ENCODE measurements at regions not wholly inside any gene's neighbourhood (a gene's known extent, or its start where the extent isn't known, plus 50 kb on each side); places are given as distances from the start of the nearest gene placed in this dataset.
A peak's percentile ranks its signal among the peaks of the same experiment; 100 is the strongest.

DNA sequence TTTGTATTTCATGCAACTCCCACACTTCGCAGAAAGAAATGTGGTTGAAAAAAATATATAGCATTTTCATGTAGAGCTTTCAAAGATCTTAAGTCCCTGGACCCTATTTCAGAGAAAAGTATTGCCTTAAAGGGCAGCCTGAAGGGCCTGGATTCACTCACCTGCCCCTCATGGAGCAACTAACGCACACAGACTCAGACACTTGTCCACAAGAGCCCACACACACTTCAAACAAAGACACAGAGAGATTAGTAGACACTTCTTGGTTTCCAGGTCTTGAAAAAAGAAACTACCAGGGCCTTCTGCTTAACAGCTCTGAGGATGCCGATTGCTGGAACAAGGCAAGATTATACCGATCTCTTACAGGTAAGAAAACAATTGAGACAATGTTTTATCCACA is 122.2 kb downstream of the ZBTB18 start:
- TF ChIP-seq, protein P1, sequence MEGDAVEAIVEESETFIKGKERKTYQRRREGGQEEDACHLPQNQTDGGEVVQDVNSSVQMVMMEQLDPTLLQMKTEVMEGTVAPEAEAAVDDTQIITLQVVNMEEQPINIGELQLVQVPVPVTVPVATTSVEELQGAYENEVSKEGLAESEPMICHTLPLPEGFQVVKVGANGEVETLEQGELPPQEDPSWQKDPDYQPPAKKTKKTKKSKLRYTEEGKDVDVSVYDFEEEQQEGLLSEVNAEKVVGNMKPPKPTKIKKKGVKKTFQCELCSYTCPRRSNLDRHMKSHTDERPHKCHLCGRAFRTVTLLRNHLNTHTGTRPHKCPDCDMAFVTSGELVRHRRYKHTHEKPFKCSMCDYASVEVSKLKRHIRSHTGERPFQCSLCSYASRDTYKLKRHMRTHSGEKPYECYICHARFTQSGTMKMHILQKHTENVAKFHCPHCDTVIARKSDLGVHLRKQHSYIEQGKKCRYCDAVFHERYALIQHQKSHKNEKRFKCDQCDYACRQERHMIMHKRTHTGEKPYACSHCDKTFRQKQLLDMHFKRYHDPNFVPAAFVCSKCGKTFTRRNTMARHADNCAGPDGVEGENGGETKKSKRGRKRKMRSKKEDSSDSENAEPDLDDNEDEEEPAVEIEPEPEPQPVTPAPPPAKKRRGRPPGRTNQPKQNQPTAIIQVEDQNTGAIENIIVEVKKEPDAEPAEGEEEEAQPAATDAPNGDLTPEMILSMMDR (IDR thresholded peaks at IDR 0.05; ENCODE audit: insufficient read depth, low read depth, low read length): no peak
- DNase-seq (ENCODE audit: low read depth): no peak

DNA sequence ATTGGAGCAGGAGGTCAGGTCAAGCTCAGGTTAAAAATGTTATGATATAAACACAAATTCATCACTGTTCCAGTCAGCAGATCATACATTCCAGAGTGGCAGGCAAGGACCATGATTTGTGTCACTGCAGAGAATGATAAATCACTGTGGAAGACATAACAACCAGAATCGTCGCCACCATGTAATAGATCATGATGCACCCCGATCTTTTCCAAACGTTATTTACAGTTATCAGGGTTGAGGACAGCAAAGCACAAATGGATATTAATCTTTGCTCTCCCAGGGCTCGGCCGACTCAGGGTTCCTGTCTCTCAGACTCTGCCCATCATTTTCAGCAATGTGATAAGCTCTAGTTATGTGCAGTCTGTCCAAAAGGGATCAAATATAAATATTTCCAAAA is 122.7 kb downstream of the ZBTB18 start:
- no peak overlapping the region for H3K4me3 ChIP-seq (ENCODE audit: low read depth, low read length)
- DNase-seq (ENCODE audit: low read depth): no peak
- TF ChIP-seq, protein P1 (IDR thresholded peaks at IDR 0.05; ENCODE audit: insufficient read depth, low read depth, low read length): no peak

More for the DNA sequence above, 122.2 kb downstream of the ZBTB18 start:
- no peak overlapping the region for H3K4me3 ChIP-seq (ENCODE audit: low read depth, low read length)

DNA sequence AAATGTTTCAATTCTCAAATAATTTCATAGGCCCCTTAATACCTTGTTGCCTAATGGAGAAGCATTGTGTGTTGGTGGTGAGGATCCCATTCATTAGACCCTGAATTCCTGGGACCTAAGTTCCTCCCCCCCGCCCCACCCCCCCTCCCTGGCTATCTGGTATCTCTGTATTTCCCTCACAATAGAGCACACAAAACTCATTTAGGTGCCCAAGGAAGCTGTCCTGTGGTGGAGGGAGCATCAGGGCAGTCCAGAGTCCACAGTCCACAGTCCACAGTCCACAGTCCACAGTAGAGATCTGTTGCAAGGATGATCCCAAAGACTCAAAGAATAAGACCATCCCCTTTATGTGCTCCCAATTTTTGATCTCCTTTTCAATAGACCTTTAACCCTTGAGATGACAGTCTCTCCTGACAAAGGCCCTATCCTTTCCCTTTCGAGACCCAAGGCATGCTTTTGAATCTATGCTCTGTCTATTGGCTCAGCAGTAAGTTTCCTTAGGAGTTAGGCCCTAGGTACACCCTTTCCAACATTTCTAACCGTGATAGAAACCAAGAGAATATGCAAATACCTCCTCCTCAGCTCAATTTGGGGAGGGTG is 123.9 kb downstream of the ZBTB18 start:
- TF ChIP-seq, protein P1 (IDR thresholded peaks at IDR 0.05; ENCODE audit: insufficient read depth, low read depth, low read length): no peak
- no peak overlapping the region for H3K4me3 ChIP-seq (ENCODE audit: low read depth, low read length)
- DNase-seq (ENCODE audit: low read depth): no peak

DNA sequence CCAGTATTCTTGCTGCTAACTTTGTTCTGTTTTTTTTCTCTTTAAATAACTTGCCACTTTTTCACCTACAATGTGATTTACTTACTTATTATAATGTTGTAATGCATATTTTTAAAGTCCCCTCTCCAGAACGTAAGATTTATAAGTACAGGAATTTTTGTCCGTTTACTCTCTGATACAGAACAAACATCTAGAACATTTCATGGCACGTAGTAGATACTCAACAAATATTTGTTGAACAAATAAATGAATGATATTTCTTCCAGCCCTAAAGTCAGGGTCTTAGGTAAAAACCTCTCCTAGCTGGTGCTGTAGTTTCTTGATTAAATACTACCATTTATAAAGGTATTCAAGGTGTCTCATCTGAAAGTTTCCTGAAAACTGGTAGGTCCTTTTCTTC is 125.1 kb downstream of the ZBTB18 start:
- no peak overlapping the region for H3K4me3 ChIP-seq (ENCODE audit: low read depth, low read length)
- DNase-seq (ENCODE audit: low read depth): no peak
- TF ChIP-seq, protein P1 (IDR thresholded peaks at IDR 0.05; ENCODE audit: insufficient read depth, low read depth, low read length): no peak

DNA sequence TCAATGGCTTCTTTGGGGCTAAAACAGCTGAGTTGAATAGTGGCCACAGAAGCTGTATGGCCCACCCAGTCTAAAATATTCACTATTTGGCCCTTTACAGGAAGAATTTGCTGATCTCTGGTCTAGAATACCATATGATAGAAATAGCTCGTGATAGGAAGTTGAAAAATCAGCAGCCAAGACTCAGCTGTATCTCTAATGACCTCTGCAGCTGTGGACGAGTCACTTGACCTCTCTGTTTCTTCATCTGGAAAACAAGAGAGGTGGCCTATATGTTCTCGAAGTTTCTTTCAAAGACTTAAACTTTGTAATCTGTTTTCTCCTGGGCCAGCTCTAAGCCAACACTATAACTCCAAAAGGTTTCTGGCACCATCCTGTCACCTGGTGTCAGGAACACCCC is 129.2 kb downstream of the ZBTB18 start:
- TF ChIP-seq, protein P1 (IDR thresholded peaks at IDR 0.05; ENCODE audit: insufficient read depth, low read depth, low read length): no peak
- no peak overlapping the region for H3K4me3 ChIP-seq (ENCODE audit: low read depth, low read length)
- DNase-seq (ENCODE audit: low read depth): peak; percentile 50

DNA sequence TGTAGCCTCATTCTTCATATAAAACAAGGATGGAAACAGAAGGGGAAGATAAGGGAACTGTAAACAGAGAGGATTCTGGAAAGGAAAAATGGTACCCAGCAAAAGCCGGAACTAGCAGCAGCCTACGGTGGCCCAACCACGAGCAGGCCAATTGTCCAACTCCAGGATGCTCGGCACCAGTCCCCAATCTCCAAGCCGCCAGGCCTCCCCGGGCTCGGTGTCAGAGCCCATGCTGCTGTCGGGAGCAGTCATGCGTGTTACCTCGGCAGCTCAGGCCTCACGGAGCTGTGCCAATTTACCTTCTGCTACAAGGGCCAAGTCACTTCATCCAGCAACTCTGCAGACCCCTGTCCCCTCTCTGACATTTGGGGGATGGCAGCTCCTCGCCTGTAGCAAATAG is 130.8 kb downstream of the ZBTB18 start:
- no peak for DNase-seq (ENCODE audit: low read depth)
- TF ChIP-seq, protein P1 (IDR thresholded peaks at IDR 0.05; ENCODE audit: insufficient read depth, low read depth, low read length): no peak
- H3K4me3 ChIP-seq (ENCODE audit: low read depth, low read length): no peak overlapping the region

DNA sequence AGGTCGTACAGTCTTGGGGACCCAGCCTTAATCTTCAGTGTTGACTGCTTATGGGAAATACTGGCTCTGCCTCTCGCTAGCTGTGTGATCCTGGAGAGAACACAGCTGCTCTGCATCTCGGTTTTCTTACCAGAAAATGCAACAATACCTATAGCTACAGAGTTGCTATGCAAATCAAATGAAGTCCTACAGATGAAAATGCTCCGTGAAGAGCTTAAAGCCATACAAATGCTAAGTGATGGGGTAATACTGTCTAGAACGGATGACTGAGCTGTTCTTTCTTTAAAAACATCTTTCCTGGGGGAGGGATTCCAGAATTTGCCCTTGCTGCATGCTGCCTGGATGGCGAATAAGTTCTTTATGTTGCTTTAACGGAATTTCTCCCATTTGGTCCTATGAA is 132.0 kb downstream of the ZBTB18 start:
- DNase-seq (ENCODE audit: low read depth): no peak
- no peak overlapping the region for H3K4me3 ChIP-seq (ENCODE audit: low read depth, low read length)
- TF ChIP-seq, protein P1 (IDR thresholded peaks at IDR 0.05; ENCODE audit: insufficient read depth, low read depth, low read length): no peak

Measured in fibroblast of villous mesenchyme (primary cell).